ENCODE measurements at regions not wholly inside any gene's neighbourhood (a gene's known extent, or its start where the extent isn't known, plus 50 kb on each side); places are given as distances from the start of the nearest gene placed in this dataset.

- intact Hi-C loops (cut with DNase I): no loop called here
- DNase-seq (ENCODE audit: extremely low spot score): no peak
- Histone ChIP-seq H3K27ac (replicated peaks in 1 of 4) (no peak overlapping the region), H3K36me3 (no peaks in the 10 kb centered on the region), H3K9me3 (no peaks in the 10 kb centered on the region), H3K4me3 (no peak overlapping the region), H3K27me3 (no peaks in the 10 kb centered on the region), H3K4me1 (no peaks in the 10 kb centered on the region)
- TF ChIP-seq POLR2A (IDR thresholded peaks at IDR 0.05; ENCODE audit: low read depth) (no peak), POLR2AphosphoS5 (IDR thresholded peaks at IDR 0.05) (no peak), EP300 (IDR thresholded peaks at IDR 0.05) (no peak)
- TF ChIP-seq, protein P1, sequence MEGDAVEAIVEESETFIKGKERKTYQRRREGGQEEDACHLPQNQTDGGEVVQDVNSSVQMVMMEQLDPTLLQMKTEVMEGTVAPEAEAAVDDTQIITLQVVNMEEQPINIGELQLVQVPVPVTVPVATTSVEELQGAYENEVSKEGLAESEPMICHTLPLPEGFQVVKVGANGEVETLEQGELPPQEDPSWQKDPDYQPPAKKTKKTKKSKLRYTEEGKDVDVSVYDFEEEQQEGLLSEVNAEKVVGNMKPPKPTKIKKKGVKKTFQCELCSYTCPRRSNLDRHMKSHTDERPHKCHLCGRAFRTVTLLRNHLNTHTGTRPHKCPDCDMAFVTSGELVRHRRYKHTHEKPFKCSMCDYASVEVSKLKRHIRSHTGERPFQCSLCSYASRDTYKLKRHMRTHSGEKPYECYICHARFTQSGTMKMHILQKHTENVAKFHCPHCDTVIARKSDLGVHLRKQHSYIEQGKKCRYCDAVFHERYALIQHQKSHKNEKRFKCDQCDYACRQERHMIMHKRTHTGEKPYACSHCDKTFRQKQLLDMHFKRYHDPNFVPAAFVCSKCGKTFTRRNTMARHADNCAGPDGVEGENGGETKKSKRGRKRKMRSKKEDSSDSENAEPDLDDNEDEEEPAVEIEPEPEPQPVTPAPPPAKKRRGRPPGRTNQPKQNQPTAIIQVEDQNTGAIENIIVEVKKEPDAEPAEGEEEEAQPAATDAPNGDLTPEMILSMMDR (IDR thresholded peaks at IDR 0.05): no peak
Observed at GRCh38 chr10:61341008-61341407, 112.2 kb downstream of the TMEM26 start.

- Histone ChIP-seq H3K36me3 (no peaks in the 10 kb centered on the region), H3K27ac (replicated peaks in 1 of 4) (no peak overlapping the region), H3K4me3 (no peak overlapping the region), H3K4me1 (no peaks in the 10 kb centered on the region), H3K9me3 (no peaks in the 10 kb centered on the region), H3K27me3 (no peaks in the 10 kb centered on the region)
- intact Hi-C loops (cut with DNase I): no loop called here
- 92% methylated on average over 1 of the region's 1 CpG for WGBS
- TF ChIP-seq EP300 (IDR thresholded peaks at IDR 0.05): no peak
- TF ChIP-seq, protein P1 (IDR thresholded peaks at IDR 0.05): no peak
- TF ChIP-seq POLR2A (IDR thresholded peaks at IDR 0.05; ENCODE audit: low read depth): no peak
- no peak for TF ChIP-seq POLR2AphosphoS5 (IDR thresholded peaks at IDR 0.05)
- DNase-seq (ENCODE audit: extremely low spot score): no peak
Observed at GRCh38 chr10:61338146-61338545, 115.0 kb downstream of the TMEM26 start.

GRCh38 chr10:61337741-61338140 is 115.4 kb downstream of the TMEM26 start:
- Histone ChIP-seq H3K27ac (replicated peaks in 1 of 4) (no peak overlapping the region), H3K4me3 (no peak overlapping the region), H3K4me1 (peaks cover 0 to 3% (median under 1%) of the 10 kb centered on the region in 4 donors), H3K9me3 (no peaks in the 10 kb centered on the region), H3K36me3 (no peaks in the 10 kb centered on the region), H3K27me3 (no peaks in the 10 kb centered on the region)
- DNase-seq (ENCODE audit: extremely low spot score): no peak
- intact Hi-C loops (cut with DNase I): no loop called here
- TF ChIP-seq POLR2A (IDR thresholded peaks at IDR 0.05; ENCODE audit: low read depth) (no peak), EP300 (IDR thresholded peaks at IDR 0.05) (no peak), POLR2AphosphoS5 (IDR thresholded peaks at IDR 0.05) (no peak)
- TF ChIP-seq, protein P1 (IDR thresholded peaks at IDR 0.05): no peak
- 91% methylated on average over 3 of the region's 3 CpGs for WGBS

DNA sequence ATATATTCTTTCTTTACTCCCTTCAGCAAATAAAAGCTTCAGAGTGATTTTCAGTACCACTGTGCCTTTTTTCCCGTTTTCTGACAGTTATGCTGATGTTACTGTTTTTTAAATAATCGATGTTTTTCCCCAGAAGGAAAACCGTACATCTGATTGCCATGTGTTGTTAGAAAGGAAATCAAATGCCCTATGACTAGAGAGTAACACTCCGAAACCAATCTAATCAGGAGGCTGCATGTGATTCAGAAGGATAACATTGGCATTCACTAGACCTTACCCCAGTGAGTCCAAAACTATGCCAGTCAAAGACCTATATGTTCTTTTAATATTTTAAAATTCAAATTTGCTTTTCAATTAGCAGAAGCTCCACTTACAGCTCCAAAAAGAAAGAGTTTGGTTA is 116.3 kb downstream of the TMEM26 start:
- DNase-seq (ENCODE audit: extremely low spot score): no peak
- H3K9me3 ChIP-seq: no peaks in the 10 kb centered on the region
- intact Hi-C loops (cut with DNase I): no loop called here
- no peak overlapping the region for H3K27ac ChIP-seq (replicated peaks in 1 of 4)
- 61% methylated on average over 4 of the region's 4 CpGs for WGBS
- H3K4me1 ChIP-seq: peaks cover 0 to 7% (median 5%) of the 10 kb centered on the region in 4 donors
- H3K4me3 ChIP-seq: no peak overlapping the region
- TF ChIP-seq, protein P1 (IDR thresholded peaks at IDR 0.05): no peak
- TF ChIP-seq POLR2A (IDR thresholded peaks at IDR 0.05; ENCODE audit: low read depth): no peak
- no peak for TF ChIP-seq POLR2AphosphoS5 (IDR thresholded peaks at IDR 0.05)
- no peak for TF ChIP-seq EP300 (IDR thresholded peaks at IDR 0.05)
- H3K27me3 ChIP-seq: no peaks in the 10 kb centered on the region
- H3K36me3 ChIP-seq: no peaks in the 10 kb centered on the region

DNA sequence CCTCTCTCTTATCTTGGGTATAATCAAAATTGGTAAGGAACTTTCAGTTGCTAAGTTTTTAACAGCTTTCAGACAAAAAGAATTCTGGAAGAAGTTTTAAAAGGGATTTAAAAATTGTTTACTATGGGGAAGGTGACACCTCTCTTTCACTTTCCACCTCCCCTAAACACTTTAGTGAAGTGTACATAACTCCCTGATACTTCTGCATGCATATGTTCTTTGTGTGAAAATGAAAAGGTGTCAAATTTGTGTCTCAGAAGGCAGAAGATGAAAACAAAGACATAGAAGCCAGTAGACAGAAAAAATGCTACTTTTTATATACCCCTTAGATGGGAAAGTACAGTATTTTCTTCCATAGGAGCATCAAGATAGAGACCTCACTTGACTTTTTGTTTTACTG is 117.8 kb downstream of the TMEM26 start:
- no peak for TF ChIP-seq EP300 (IDR thresholded peaks at IDR 0.05)
- TF ChIP-seq, protein P1 (IDR thresholded peaks at IDR 0.05): no peak
- TF ChIP-seq POLR2A (IDR thresholded peaks at IDR 0.05; ENCODE audit: low read depth): no peak
- no peak for TF ChIP-seq POLR2AphosphoS5 (IDR thresholded peaks at IDR 0.05)
- intact Hi-C loops (cut with DNase I): no loop called here
- Histone ChIP-seq H3K4me3 (no peak overlapping the region), H3K27me3 (no peaks in the 10 kb centered on the region), H3K4me1 (peaks cover 0 to 7% (median 5%) of the 10 kb centered on the region in 4 donors), H3K9me3 (no peaks in the 10 kb centered on the region), H3K36me3 (no peaks in the 10 kb centered on the region), H3K27ac (replicated peaks in 1 of 4) (no peak overlapping the region)
- no peak for DNase-seq (ENCODE audit: extremely low spot score)
